NCI-H748 (cell line): ENCODE measurements at regions not wholly inside any gene's neighbourhood (a gene's known extent, or its start where the extent isn't known, plus 50 kb on each side); places are given as distances from the start of the nearest gene placed in this dataset.
"Not testable (repeated sequence)": the region's sequence is repeated elsewhere in the genome, so short reads cannot be mapped to it uniquely, and the experiment has no call there.

Experiments used
- DNase-seq: peaks from one replicate; lab custom pipeline; 2025; ENCODE audit not compliant: unreplicated experiment; lab: John Stamatoyannopoulos, UW

DNA sequence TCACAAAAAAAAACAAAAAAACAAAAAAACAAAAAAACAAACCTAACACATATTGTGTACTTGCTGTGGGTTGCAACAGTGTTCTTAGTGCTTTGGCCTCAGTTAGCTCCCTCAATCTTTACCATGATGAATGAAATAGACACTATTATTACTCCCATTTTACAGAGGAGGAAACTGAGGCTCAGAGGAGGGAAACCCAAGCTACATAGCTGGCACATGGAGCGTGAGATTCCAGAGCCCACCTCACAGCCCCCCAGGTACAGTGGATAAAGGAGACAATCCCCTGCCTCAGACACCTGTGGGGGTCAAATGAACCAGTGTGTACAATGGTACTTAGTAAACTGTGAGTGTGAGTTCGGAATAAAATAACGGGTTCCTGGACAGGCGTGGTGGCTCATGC is 104.9 kb upstream of the SMAD3 start:
- DNase-seq: no peak

DNA sequence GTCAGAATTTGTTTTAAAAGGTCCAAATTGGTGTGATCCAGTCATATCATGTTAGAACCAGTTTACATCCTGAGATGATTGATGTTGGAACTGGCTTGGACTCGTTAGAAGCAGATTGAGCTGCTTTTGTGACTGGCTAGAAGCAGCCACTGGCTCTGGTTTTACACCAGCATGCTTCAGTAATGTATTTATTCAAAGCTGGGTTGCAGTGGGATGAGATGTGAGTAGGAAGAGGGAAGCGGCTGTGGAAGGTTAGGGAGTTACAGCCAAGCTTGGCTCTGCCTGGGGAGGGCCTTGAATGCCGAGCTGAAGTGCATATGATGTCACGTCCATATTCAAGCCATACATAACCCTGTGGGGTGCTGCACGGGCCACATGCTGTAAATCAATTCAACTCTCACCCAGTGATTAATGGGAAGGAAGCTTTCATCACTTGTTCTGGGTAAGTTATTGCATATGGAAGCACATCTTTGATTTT is 104.0 kb upstream of the SMAD3 start:
- no peak for DNase-seq

GRCh38 chr15:66961901-66962300 is 103.5 kb upstream of the SMAD3 start:
- DNase-seq: no peak

- no peak for DNase-seq
Measured at GRCh38 chr15:66962522-66962921, 102.9 kb upstream of the SMAD3 start.

GRCh38 chr15:66963084-66963483 is 102.3 kb upstream of the SMAD3 start:
- no peak for DNase-seq

GRCh38 chr15:66963710-66964109 is 101.7 kb upstream of the SMAD3 start:
- no peak for DNase-seq

GRCh38 chr15:66964111-66964738 is 101.2 kb upstream of the SMAD3 start:
- DNase-seq: no peak

GRCh38 chr15:66964791-66965190 is 100.6 kb upstream of the SMAD3 start:
- DNase-seq: no peak

- no peak for DNase-seq
Measured at GRCh38 chr15:66965201-66965900, 100.1 kb upstream of the SMAD3 start.

- DNase-seq: no peak
Measured at GRCh38 chr15:66966256-66966655, 99.1 kb upstream of the SMAD3 start.

DNA sequence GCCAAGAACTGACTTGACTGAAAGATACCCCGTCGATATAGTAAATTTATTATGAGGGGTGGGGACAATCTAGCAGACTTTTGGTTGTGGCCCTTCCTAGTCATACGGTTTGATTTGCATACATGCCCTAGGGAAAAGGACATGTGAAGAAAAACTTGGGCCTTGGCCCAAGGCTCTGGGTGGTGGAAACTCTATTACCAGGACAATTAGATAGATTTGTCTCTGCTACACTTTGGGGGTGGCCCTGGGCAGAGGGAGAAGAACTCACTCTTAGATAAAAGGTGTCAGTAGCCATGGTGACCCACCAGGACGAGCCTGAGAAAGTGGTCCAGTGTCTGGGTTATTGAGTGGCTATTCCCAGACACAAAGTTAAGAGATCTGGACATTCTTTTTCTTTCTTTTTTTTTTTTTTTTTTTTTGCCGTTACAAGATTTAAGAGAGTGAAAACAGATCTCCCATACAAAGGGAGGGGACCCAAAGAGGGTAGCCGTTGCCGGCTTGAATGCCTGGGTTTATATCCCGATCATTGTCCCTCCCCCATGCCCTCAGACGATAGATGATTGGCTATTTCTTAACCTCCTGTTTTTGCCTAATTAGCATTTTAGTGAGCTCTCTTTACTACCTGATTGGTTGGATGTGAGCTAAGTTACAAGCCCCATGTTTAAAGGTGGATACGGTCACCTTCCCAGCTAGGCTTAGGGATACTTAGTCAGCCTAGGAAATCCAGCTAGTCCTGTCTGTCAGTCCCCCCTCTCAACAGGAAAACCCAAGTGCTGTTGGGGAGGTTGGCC is 96.4 kb upstream of the SMAD3 start:
- DNase-seq: no peak

DNA sequence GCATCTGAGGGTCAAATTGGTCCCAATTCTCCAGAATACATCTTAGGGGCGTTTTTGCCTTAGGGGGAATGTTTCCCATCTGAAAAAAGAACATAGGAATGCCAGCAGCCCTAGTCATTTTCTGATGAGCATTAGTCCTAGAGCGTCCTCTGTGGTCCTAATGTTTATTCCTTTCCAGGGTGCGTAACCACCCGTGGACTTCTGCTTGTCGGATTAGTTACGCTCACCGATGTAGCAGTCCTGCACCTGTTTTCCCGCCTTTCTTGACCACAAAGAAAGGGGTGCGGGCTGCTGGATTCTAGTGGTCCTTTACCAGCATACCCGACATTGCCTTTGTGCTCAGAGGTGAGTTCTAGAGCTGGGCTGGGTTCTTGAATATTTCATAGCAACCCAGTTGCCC is 91.3 kb upstream of the SMAD3 start:
- not testable (repeated sequence) for DNase-seq

- not testable (repeated sequence) for DNase-seq
Measured at GRCh38 chr15:66976106-66976640, 89.2 kb upstream of the SMAD3 start.

DNA sequence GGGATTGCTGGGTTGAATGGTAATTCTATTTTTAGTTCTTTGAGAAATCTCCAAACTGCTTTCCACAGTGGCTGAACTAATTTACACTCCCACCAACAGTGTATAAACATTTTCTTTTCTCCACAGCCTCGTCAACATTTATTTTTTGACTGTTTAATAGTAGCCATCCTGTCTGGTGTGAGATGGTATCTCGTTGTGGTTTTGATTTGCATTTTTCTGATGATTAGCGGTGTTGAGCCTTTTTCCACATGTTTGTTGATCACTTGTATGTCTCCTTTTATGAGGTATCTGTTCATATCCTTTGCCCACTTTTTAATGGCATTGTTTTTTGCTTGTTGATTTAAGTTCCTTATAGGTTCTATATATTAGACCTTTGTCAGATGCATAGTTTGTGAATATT is 85.1 kb upstream of the SMAD3 start:
- DNase-seq: not testable (repeated sequence)

GRCh38 chr15:66981771-66982170 is 83.6 kb upstream of the SMAD3 start:
- DNase-seq: no peak

GRCh38 chr15:66982250-66982649 is 83.2 kb upstream of the SMAD3 start:
- DNase-seq: no peak

GRCh38 chr15:66982816-66983215 is 82.6 kb upstream of the SMAD3 start:
- no peak for DNase-seq

GRCh38 chr15:66985653-66986052 is 79.7 kb upstream of the SMAD3 start:
- no peak for DNase-seq

GRCh38 chr15:66986951-66987350 is 78.5 kb upstream of the SMAD3 start:
- DNase-seq: no peak

- DNase-seq: no peak
Measured at GRCh38 chr15:66993090-66993489, 72.3 kb upstream of the SMAD3 start.

GRCh38 chr15:66993874-66994696 is 71.3 kb upstream of the SMAD3 start:
- no peak for DNase-seq
